ENCODE measurements at regions not wholly inside any gene's neighbourhood (a gene's known extent, or its start where the extent isn't known, plus 50 kb on each side); places are given as distances from the start of the nearest gene placed in this dataset.

DNA sequence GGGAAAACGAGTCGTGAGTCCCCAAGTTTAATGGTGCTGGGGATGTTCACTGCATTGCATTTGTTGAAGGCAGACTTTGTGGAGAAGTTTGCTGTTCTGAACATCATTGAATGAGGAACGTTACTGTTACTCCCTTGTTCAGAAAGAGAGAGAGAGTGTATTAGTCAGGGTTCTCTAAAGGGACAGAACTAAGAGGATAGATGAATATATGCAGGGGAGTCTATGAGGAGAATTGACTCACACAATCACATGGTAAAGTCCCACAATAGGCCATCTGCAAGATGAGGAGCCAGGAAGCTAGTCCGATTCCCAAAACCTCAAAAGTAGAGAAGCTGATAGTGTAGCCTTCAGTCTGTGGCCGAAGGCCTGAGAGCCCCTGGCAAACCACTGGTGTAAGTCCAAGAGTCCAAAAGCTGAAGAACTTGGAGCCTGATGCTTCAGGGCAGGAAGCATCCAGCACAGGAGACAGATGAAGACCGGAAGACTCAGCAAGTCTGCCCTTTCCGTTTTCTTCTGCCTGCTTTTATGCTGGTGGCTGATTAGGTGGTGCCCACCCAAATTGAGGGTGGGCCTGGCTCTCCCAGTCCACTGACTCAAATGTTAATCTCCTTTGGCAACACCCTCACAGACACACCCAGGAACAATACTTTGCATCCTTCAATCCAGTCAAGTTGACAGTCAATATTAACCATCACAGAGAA, 223.5 kb upstream of the PCSK2 start:
- CTCF ChIA-PET, result interaction anchor here (1.2 kb wide), 1 partner anchor 14 kb away, joined by 3 read pairs; no protein-coding TSS in a partner anchor
- POLR2A ChIA-PET, result no interaction called here
- TF ChIP-seq, protein P1, sequence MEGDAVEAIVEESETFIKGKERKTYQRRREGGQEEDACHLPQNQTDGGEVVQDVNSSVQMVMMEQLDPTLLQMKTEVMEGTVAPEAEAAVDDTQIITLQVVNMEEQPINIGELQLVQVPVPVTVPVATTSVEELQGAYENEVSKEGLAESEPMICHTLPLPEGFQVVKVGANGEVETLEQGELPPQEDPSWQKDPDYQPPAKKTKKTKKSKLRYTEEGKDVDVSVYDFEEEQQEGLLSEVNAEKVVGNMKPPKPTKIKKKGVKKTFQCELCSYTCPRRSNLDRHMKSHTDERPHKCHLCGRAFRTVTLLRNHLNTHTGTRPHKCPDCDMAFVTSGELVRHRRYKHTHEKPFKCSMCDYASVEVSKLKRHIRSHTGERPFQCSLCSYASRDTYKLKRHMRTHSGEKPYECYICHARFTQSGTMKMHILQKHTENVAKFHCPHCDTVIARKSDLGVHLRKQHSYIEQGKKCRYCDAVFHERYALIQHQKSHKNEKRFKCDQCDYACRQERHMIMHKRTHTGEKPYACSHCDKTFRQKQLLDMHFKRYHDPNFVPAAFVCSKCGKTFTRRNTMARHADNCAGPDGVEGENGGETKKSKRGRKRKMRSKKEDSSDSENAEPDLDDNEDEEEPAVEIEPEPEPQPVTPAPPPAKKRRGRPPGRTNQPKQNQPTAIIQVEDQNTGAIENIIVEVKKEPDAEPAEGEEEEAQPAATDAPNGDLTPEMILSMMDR (IDR thresholded peaks at IDR 0.05; ENCODE audit: control extremely low read depth, extremely low read depth, low read depth, missing control alignments), result no peak
- no peak for DNase-seq (ENCODE audit: extremely low spot score)

DNA sequence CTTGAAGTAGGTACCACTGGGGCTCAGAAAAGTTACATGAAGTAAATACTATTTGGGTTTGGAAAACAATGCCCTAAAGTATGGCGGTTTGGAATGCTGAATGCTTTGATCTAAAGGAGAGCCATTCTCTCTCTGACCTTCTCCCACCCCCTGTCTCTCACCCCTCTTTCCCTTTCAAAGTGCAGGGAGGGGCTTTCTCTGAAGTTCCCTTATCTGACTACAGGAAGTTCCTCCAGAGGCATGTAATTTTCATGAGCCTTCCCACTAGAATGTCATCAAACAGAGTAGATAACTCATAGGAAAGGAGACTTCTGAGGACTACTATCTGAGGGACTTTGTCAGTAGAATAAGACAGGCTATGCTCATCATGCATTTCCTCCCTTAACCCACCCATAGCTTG, 216.7 kb upstream of the PCSK2 start:
- DNase-seq (ENCODE audit: extremely low spot score), result no peak
- POLR2A ChIA-PET, result no interaction called here
- CTCF ChIA-PET, result no interaction called here
- TF ChIP-seq, protein P1 (IDR thresholded peaks at IDR 0.05; ENCODE audit: control extremely low read depth, extremely low read depth, low read depth, missing control alignments), result no peak

DNA sequence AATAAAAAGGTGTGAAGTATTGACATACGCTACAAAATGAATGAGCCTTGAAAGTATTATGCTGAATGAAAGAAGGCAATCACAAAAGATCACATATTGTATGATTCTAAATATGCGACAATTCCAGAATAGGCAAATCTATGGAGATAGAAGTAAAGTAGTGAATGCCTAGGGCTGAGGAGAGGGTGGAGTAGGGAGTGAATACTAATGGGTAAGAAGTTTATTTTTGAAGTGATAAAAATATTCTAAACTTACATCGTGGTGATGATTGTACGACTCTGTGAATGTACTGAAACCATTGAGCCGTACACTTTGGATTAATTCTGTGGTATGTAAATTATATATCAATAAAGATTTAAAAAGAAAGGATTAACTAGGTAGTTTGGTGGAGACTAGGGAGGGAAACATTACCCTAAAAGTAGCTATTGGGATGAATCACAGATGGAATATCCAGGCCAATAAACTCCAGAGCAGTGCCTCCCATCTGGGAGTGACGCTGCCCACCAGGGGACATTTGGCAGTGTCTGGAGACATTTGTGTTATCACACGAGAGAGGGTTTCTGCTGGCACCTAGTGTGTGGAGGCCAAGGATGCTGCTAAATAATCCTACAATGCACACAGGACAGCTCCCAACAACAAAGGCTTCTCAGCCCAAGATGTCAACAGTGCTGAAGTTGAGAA, 214.2 kb upstream of the PCSK2 start:
- DNase-seq (ENCODE audit: extremely low spot score), result no peak
- POLR2A ChIA-PET, result no interaction called here
- TF ChIP-seq, protein P1 (IDR thresholded peaks at IDR 0.05; ENCODE audit: control extremely low read depth, extremely low read depth, low read depth, missing control alignments), result no peak
- CTCF ChIA-PET, result no interaction called here

DNA sequence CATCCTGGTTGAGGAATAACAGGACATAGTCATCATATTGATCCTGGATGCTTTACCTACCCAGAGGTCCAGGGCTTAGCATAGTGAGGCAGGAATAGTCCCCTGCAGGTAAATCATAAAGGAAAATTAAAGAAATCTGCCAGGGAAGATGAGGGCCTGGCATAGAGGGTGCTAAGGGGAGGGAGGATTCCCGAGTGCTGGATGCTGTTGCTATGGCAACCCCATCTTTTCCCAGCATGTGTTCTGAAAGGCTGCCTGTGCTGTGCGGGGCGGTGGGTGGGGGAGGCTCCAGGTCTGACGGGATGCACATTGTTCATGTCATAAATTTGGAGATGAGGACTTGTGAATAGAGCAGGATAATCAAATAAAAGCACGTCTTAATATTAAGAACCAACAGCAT, 212.6 kb upstream of the PCSK2 start:
- CTCF ChIA-PET, result no interaction called here
- POLR2A ChIA-PET, result no interaction called here
- DNase-seq (ENCODE audit: extremely low spot score), result no peak
- TF ChIP-seq, protein P1 (IDR thresholded peaks at IDR 0.05; ENCODE audit: control extremely low read depth, extremely low read depth, low read depth, missing control alignments), result no peak

DNA sequence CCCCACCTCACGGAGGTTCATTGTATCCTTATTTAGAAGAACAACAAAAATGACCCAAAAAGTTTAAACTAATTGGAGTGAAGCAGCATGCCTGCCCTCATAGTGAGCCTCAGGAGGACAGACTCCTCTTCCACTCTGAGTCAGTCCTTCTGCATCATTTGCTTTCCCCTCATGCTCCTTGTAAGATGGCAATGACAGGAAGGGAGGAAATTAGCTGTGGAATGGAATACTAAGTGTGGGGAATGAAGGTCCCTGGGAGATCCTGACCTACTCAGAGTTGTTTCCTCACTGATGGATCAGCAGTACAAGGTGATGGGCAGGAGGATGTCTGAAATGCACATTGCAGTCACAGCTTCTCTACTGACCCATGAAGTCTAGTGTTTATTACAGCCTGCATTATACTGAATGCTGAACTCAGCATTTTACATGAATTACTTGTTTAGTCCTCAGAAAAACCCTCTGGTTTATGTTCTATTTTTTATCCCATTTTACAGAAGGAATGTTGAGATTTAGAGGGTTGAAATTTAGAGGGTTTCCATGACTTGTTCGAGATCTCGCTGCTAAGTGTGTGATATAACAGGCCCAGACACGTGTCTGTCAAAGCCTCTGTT, 212.0 kb upstream of the PCSK2 start:
- TF ChIP-seq, protein P1 (IDR thresholded peaks at IDR 0.05; ENCODE audit: control extremely low read depth, extremely low read depth, low read depth, missing control alignments), result no peak
- CTCF ChIA-PET, result no interaction called here
- POLR2A ChIA-PET, result no interaction called here
- no peak for DNase-seq (ENCODE audit: extremely low spot score)

DNA sequence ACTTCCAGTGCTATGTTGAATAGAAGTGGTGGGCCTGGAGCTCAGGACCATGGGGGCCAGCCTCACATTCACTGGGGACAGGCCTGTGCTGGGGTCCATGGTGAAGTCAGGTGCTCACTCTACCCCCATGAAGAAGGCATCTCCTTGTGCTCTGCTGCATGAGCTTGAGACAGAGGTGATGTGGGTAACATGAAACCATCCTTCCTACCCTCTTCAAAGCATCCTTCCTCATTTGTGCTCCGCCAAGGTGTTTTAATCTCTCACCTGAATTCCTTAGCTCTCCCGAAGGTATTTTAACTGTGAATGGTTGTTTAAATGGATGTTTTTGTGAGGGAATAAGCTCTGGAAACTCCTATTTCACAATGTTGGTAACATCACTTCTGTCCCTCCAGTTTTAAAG, 209.6 kb upstream of the PCSK2 start:
- POLR2A ChIA-PET, result no interaction called here
- TF ChIP-seq, protein P1 (IDR thresholded peaks at IDR 0.05; ENCODE audit: control extremely low read depth, extremely low read depth, low read depth, missing control alignments), result no peak
- DNase-seq (ENCODE audit: extremely low spot score), result no peak
- CTCF ChIA-PET, result interaction anchor here (1.0 to 1.6 kb wide), 2 partner anchors 15 to 196 kb away, joined by 3 read pairs; no protein-coding TSS in a partner anchor

All from GM10248 (cell line).